H9 (cell line): ENCODE measurements at regions not wholly inside any gene's neighbourhood (a gene's known extent, or its start where the extent isn't known, plus 50 kb on each side); places are given as distances from the start of the nearest gene placed in this dataset.

Experiments used
- DNase-seq: peaks from one replicate; pipeline ENCODE4 v3.0.0-alpha.2; 2017
- H2AFZ ChIP-seq: one replicate; pipeline ENCODE4 v1.6.1; 2013; ENCODE audit warnings: mild to moderate bottlenecking, low read length, control low read depth, moderate library complexity
- H2AK5ac ChIP-seq: 2 replicates; pipeline ENCODE4 v1.6.1; 2013; ENCODE audit warnings: low read length, control low read depth, mixed read lengths; ENCODE audit not compliant: insufficient read length
- H2BK120ac ChIP-seq: one replicate; pipeline ENCODE4 v1.6.1; 2013; ENCODE audit warnings: low read depth, mild to moderate bottlenecking, low read length, control low read depth, inconsistent platforms; ENCODE audit not compliant: poor library complexity, severe bottlenecking
- H2BK12ac ChIP-seq: 2 replicates; pipeline ENCODE4 v1.6.1; 2013; ENCODE audit warnings: low read length, control low read depth, mixed read lengths, low read depth; ENCODE audit not compliant: insufficient read length
- H2BK15ac ChIP-seq: 2 replicates; pipeline ENCODE4 v1.6.1; 2013; ENCODE audit warnings: low read depth, low read length, control low read depth
- H2BK20ac ChIP-seq: one replicate; pipeline ENCODE4 v1.6.1; 2013; ENCODE audit warnings: low read depth, mild to moderate bottlenecking, low read length, control low read depth, inconsistent platforms; ENCODE audit not compliant: poor library complexity, severe bottlenecking
- H2BK5ac ChIP-seq: 2 replicates; pipeline ENCODE4 v1.6.1; 2013; ENCODE audit warnings: low read length, control low read depth, mixed read lengths; ENCODE audit not compliant: insufficient read length
- H3K14ac ChIP-seq: 2 replicates; pipeline ENCODE4 v1.6.1; 2013; ENCODE audit warnings: low read length, control low read depth; ENCODE audit not compliant: insufficient read depth
- H3K18ac ChIP-seq: 2 replicates; pipeline ENCODE4 v1.6.1; 2013; ENCODE audit warnings: low read depth, mild to moderate bottlenecking, mixed read lengths, low read length, control low read depth; ENCODE audit not compliant: insufficient read length
- H3K23ac ChIP-seq: 2 replicates; pipeline ENCODE4 v1.6.1; 2013; ENCODE audit warnings: low read length, control low read depth, mixed read lengths, low read depth; ENCODE audit not compliant: insufficient read length
- H3K23me2 ChIP-seq: 2 replicates; pipeline ENCODE4 v1.6.1; 2013; ENCODE audit warnings: low read depth, mild to moderate bottlenecking, mixed read lengths, low read length, control low read depth; ENCODE audit not compliant: insufficient read length, poor library complexity, severe bottlenecking
- H3K27ac ChIP-seq: 2 replicates; pipeline ENCODE4 v1.5.1; 2013; ENCODE audit warnings: low read length, control low read depth, mixed read lengths, low read depth; ENCODE audit not compliant: insufficient read length
- H3K27me3 ChIP-seq: 2 replicates; pipeline ENCODE4 v1.6.1; 2013; ENCODE audit warnings: low read length, control low read depth, inconsistent platforms; ENCODE audit not compliant: insufficient read depth
- H3K4ac ChIP-seq: 2 replicates; pipeline ENCODE4 v1.6.1; 2013; ENCODE audit warnings: low read depth, mild to moderate bottlenecking, control low read depth, inconsistent platforms, low read length, moderate library complexity
- H3K4me1 ChIP-seq: 2 replicates; pipeline ENCODE4 v1.6.1; 2013; ENCODE audit warnings: low read length, control low read depth, inconsistent platforms; ENCODE audit not compliant: insufficient read depth
- H3K4me2 ChIP-seq: 2 replicates; pipeline ENCODE4 v1.6.1; 2013; ENCODE audit warnings: low read length, control low read depth, mixed read lengths; ENCODE audit not compliant: insufficient read length, insufficient read depth
- H3K56ac ChIP-seq: 2 replicates; pipeline ENCODE4 v1.6.1; 2013; ENCODE audit warnings: low read depth, mild to moderate bottlenecking, mixed read lengths, low read length, control low read depth; ENCODE audit not compliant: insufficient read length
- H3K79me1 ChIP-seq: 2 replicates; pipeline ENCODE4 v1.6.1; 2013; ENCODE audit warnings: low read depth, mild to moderate bottlenecking, moderate library complexity, low read length, control low read depth, inconsistent platforms; ENCODE audit not compliant: insufficient read depth, poor library complexity, severe bottlenecking
- H3K79me2 ChIP-seq: 2 replicates; pipeline ENCODE4 v1.6.1; 2013; ENCODE audit warnings: low read length, control low read depth, inconsistent platforms; ENCODE audit not compliant: insufficient read depth
- H3K9ac ChIP-seq: 2 replicates; pipeline ENCODE4 v1.6.1; 2013; ENCODE audit warnings: low read length, control low read depth, mixed read lengths; ENCODE audit not compliant: insufficient read length; ENCODE audit errors: extremely low read depth
- H3K9me3 ChIP-seq: one replicate; pipeline ENCODE4 v1.6.1; 2013; ENCODE audit warnings: low read depth, low read length, inconsistent platforms; ENCODE audit not compliant: control insufficient read depth
- H3T11ph ChIP-seq: one replicate; pipeline ENCODE4 v1.6.1; 2013; ENCODE audit warnings: mild to moderate bottlenecking, low read length, control low read depth, inconsistent platforms
- H4K20me1 ChIP-seq: one replicate; pipeline ENCODE4 v1.6.1; 2013; ENCODE audit not compliant: control insufficient read depth, insufficient read length, insufficient read depth
- H4K5ac ChIP-seq: 2 replicates; pipeline ENCODE4 v1.6.1; 2013; ENCODE audit warnings: low read depth, mild to moderate bottlenecking, mixed read lengths, low read length, control low read depth; ENCODE audit not compliant: insufficient read length
- H4K8ac ChIP-seq: replicated peaks from 2 replicates; pipeline ENCODE4 v1.6.1; 2013; ENCODE audit warnings: low read length, control low read depth, mixed read lengths, low read depth; ENCODE audit not compliant: insufficient read length
- H4K91ac ChIP-seq: 2 replicates; pipeline ENCODE4 v1.6.1; 2013; ENCODE audit warnings: low read depth, mild to moderate bottlenecking, moderate library complexity, mixed read lengths, low read length, control low read depth; ENCODE audit not compliant: insufficient read length
- H3K27ac Mint-ChIP-seq, 3 experiments: 2 replicates in 2 of 3; 3 replicates in 1 of 3; pipeline ENCODE4 v1.8.0; 2020 to 2021; ENCODE audit warnings: mixed read lengths in 3 of 3, mild to moderate bottlenecking in 1 of 3, moderate library complexity in 1 of 3
- H3K27me3 Mint-ChIP-seq: 2 replicates; pipeline ENCODE4 v1.8.0; 2021; ENCODE audit warnings: low read depth, mild to moderate bottlenecking, moderate library complexity, mixed read lengths
- H3K36me3 Mint-ChIP-seq, 3 experiments: 2 replicates in 2 of 3; 3 replicates in 1 of 3; pipeline ENCODE4 v1.8.0; 2020 to 2021; ENCODE audit warnings: low read depth in 3 of 3, mixed read lengths in 3 of 3; ENCODE audit not compliant: insufficient read depth in 1 of 3
- H3K4me1 Mint-ChIP-seq, 2 experiments: 2 replicates each; pipeline ENCODE4 v1.8.0; 2020; ENCODE audit warnings: mixed read lengths in 2 of 2
- H3K4me3 Mint-ChIP-seq, 2 experiments: 2 replicates in 1 of 2; 3 replicates in 1 of 2; pipeline ENCODE4 v1.8.0; 2020 to 2021; ENCODE audit warnings: mild to moderate bottlenecking in 2 of 2, mixed read lengths in 2 of 2, moderate library complexity in 1 of 2
- H3K9me3 Mint-ChIP-seq, 2 experiments: 2 replicates in 1 of 2; 3 replicates in 1 of 2; pipeline ENCODE4 v1.8.0; 2020; ENCODE audit warnings: mild to moderate bottlenecking in 2 of 2, mixed read lengths in 2 of 2, moderate library complexity in 1 of 2
- CTCF ChIP-seq: fragments of 200-600 bp; sonication (generic); conservative IDR thresholded peaks from 3 replicates; pipeline ENCODE4 v1.8.0; 2021; ENCODE audit warnings: antibody characterized with exemption, mild to moderate bottlenecking
- WGBS: extraction: QIAGEN DNeasy Blood & Tissue Kit; methylation state at CpG from one replicate; pipeline ENCODE4 v1.1.7; 2013; ENCODE audit warnings: missing lambda C conversion rate, low lambda C conversion rate, mixed read lengths; ENCODE audit not compliant: insufficient read length; ENCODE audit errors: extremely low coverage; 5-methylcytosine and 5-hydroxymethylcytosine counted together

- Histone ChIP-seq H2BK20ac (no peak overlapping the region), H2BK5ac (no peak overlapping the region), H3K18ac (no peak overlapping the region), H3K4ac (no peak overlapping the region), H4K8ac (no peak overlapping the region), H3K14ac (no peak overlapping the region), H3K27ac (peak overlapping the region; percentile 86), H2BK12ac (no peak overlapping the region), H3K9ac (no peak overlapping the region), H4K5ac (no peak overlapping the region), H2AK5ac (no peak overlapping the region), H3K27me3 (no peaks in the 10 kb centered on the region), H3K4me1 (peaks cover 10% of the 10 kb centered on the region; the same call in 1 of the 2 replicates), H2BK120ac (no peak overlapping the region), H3K23me2 (no peaks in the 10 kb centered on the region), H3K23ac (no peak overlapping the region), H3T11ph (no peak overlapping the region), H2BK15ac (no peak overlapping the region), H2AFZ (no peak overlapping the region), H4K20me1 (no peaks in the 10 kb centered on the region), H3K9me3 (no peaks in the 10 kb centered on the region), H3K79me2 (no peaks in the 10 kb centered on the region), H4K91ac (no peak overlapping the region), H3K56ac (no peak overlapping the region), H3K79me1 (no peaks in the 10 kb centered on the region), H3K4me2 (peak overlapping the region; percentile 23)
- Mint-ChIP-seq H3K4me1 (peaks cover 44 to 54% of the 10 kb centered on the region in 2 experiments), H3K9me3 (no peaks in the 10 kb centered on the region), H3K4me3 (0 out of 5 replicates have a peak overlapping the region, but pooled peaks of 1 of the 2 experiments have one; percentile 14), H3K27me3 (no peaks in the 10 kb centered on the region), H3K27ac (peak overlapping the region; percentile 83 to 98 (median 96)), H3K36me3 (no peaks in the 10 kb centered on the region; a peak in 1 of 7 replicates)
- no peak for TF ChIP-seq CTCF
- WGBS, result no CpG with 5 or more reads among the region's 6 CpGs
- peak; percentile 95 for DNase-seq
Measured at GRCh38 chr12:75960086-75960910, 71.3 kb downstream of the PHLDA1 start.
